Stimulated activated CD4-positive, alpha-beta T cell treated with anti-CD3 and anti-CD28 coated beads, Interleukin-12 subunit alpha, Interleukin-12 subunit beta, amount 100 ng/mL, for 48 hours (primary cell): ENCODE measurements at regions not wholly inside any gene's neighbourhood (a gene's known extent, or its start where the extent isn't known, plus 50 kb on each side); places are given as distances from the start of the nearest gene placed in this dataset.

Source experiments
- DNase-seq, 3 donors: peaks; one replicate each; pipeline ENCODE4 v3.0.0-alpha.2; 2020; ENCODE audit warnings: low read depth in 2 of 3, low spot score in 1 of 3

DNA sequence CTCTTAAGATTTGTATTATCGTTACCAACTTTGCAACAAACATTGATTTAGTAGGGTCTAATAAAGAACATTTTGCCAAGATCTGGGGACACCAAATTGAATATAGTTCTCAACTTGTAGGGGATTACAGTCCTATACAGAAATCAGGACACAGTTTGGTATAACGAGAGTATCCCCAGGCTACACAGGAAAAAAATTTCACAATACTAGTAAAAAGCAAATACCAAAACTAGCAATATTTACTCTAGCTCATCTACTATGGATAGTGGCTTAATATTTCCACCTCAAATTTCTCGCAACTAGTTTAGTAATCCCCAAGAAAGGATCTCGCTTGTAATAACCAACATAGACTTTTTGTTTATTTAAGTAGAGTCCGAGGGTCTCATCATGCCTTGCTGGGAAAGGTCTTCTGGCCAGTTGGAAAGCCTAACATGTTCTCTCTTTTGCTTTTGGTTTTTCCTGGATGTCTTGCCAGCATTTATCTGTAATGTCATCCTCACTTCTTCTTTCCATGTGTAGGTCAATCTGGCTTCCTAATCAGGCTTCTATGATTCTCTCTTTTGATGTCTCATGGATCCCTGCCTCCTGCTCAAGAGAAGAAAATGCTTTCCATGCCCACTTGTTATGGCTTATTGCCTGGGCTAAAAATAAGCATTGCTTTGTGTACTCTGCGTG, 104.7 kb upstream of the KCNK2 start:
- DNase-seq: no peak

DNA sequence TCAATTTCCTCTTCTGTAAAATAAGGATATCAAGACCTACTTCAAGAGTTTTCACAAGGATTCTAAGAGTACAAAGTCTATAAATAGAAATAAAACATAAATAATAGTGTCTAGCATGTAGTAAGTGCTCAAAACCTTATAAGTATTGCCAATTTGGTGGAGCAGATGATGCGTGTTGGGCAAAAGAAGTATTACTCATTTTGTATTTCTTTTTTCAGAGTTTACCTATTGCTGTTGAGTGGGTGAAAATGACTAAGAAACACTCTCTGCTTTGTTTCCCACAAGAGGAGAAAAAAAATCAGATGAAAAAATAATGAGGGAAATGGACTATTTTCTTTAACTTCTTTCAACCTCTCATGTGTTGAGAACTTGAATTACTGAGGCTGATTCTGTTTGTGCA, 103.3 kb upstream of the KCNK2 start:
- DNase-seq: no peak

DNA sequence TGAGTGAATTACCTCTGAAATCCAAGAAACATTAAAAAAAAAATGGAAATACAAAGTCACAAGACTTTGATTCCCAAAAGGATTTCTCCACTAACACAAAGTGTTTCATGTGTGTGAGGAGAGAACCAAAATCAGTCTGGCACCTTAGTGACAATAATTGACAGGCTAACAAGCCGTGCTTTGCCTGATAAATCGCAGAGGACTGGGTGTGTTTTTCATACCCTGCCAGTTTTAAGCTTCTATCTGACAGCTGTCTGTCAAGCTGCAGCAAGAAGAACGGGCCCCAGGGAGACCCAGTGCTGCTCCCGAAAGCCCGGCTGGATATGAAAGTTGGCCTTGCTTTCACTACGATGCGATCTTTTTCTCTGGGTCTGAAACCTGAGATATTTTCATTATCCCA, 101.6 kb upstream of the KCNK2 start:
- DNase-seq: no peak

DNA sequence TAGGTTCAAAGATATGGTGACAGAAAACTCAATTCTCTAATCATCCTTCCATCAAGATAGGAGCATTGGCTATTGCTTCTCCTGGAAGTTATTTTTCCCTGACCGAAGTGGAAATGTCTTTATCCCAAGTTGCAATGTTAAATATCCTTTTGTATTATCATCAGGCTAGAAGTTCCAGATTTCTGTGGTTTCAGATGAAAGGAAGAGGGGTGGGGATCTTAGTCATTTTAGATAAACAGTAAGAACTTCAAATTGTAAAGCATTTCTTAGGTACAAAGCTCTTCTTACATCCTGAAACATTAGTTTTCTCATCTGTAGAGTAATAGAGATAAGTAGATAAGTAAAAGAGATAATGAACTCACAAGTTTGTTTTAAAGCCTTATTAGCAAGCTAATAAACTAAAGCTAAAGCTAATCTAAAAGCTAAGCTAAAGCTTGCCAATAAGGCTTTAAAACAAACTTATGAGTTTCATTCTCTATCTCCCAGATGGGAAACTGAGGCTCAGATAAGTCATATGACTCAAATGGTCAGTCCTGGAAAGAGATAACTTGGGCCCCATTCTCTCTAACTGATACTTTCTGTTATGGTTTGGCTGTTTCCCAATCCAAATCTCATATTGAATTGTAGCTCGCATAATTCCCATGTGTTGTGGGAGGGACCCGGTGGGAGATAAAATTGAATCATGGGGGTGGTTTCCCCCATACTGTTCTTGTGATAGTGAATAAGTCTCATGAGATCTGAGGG, 99.2 kb upstream of the KCNK2 start:
- DNase-seq: no peak

DNA sequence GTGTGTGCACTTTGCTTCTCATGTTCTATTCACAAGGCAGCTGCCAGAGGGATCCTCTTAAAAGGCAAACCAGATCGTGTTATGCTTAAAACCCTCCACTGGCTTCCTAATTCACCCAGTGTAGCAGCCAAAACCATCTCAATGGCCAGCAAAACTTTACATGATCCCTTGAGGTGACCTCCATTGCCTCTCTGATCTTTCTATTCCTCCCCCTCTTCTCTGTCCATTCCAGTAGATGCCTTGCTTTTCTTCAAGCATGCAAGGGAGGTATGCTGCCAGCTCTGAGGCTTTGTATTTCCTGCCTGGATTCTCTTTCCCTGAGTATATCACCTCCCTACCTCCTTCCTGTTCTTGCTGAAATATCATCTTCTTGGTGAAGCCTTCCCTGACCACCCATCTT, 93.2 kb upstream of the KCNK2 start:
- no peak for DNase-seq

DNA sequence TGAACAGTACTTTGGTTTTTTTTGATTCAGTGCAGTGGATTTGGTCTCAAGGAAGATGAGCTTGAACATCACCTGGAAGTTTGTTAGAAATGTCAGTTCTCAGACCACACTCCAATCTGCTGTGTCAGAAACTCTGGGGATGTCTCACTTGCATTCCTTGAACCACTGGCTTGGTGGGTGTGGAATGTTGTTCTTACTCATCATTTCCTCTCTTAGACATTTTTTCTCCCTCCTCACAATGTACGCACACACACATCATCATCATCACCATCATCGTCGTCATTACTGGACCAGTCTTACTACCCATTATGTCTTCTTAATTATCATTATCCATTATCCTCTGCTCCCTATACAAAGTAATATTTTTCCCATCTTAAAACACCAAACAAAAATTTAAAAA, 91.9 kb upstream of the KCNK2 start:
- DNase-seq: no peak

DNA sequence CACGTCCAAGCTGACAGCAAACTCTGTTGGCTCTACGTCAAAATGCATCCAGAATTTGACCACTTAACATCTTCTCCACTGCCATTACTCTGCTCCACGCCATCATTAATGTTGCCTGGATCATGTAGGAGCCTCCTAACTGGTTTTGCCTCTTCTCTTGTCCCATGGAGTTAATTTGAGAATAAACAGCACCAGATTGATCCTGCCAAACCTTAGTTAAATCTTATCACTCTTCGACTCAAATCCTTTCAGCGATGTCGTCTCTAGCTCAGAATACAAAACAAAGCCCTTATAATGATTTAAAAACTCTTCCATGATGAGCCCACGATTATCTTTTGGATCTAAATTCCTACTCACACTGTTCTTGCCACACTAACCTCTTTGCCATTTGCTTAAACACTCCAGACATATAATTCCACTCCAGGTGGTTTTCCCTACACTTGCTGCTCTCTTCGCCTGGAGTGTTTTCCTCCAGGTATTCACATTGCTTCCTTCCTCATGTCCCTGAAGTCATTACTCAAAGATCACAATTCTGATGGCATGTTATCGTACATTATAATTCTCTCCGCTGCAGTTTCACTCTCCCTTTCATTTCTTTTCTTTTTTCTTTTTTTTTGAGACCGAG, 90.7 kb upstream of the KCNK2 start:
- no peak for DNase-seq

DNA sequence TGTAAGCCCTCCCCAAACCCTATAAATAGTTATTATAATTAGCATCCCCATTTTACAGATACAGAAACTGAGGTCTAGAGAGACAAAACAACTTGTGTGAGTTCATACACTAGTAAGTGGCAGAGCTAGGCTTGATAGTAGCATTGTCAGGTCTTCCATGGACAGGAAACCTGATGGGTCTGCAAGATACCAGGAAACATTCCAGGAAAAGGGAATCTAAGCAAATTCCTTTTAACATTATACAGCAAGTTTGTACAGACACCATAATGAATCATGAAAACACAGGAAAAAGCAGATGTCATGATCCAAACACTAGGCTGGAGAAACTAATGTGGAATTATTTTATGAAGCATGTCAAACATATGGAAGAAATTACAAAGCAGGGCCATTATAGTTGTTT, 89.1 kb upstream of the KCNK2 start:
- no peak for DNase-seq

DNA sequence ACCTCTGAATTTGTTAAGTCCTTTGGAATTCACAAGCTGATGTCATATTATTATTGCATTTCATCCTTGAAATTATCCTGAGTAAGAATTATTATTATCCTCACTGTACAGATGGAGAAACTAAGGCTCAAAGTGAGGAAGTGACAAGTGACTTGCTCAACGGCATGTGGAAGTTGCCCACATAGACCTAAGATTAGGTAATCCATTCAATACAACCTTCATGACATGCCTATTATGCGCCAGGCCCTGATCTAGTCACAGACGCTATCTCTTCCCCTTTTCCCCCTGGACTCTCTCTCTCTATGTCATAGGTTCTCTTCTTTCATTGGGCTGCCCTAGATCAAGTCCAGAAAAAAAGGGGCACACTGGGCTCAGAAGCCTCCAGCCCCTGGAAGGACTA, 84.9 kb upstream of the KCNK2 start:
- DNase-seq: no peak

DNA sequence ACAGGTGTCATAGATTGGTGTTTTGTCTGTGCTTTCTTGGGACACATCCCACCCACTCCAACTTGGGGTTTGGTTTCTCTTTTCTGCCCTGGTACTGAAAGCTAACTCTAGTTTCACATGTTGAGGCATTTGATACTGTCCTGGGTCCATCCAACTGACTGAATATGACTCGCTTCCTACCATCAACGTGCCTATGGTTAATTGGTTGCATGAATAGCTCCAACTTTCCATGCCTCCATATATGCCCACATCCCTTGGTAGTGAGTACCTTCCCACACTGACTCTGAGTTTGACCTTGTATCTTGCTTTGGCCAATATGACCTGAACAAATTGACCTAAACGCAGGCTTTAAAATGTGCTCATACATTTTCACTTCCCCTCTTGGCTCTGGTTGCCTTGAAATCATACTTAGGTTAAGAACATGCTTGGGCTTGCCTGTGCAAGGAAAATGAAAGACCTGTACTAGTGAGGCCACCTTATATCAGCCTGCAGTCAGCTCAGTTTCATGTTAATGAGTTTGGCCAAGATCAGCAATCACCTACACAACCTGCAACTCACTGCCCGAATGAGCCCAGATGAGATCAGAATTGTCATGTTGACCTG, 81.0 kb upstream of the KCNK2 start:
- DNase-seq: no peak

DNA sequence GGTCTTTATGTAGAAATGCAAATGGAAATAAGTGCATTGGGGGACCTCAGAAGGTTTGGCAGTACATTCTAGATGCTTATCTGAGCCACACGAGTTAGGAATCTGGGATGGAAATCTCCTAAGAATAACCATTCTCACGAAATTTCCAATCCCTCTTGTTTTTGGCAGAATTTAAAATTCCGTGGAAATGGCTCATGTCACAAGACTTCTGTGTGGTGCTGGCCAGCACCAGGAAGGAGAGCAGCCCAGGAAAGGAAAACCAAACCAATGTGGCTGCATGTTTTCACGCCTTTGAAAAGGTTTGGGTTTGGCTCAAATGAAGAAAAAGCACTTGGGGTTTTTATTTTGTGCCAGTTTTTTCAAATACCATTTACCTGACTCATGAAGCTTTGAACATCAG, 80.1 kb upstream of the KCNK2 start:
- DNase-seq: no peak

DNA sequence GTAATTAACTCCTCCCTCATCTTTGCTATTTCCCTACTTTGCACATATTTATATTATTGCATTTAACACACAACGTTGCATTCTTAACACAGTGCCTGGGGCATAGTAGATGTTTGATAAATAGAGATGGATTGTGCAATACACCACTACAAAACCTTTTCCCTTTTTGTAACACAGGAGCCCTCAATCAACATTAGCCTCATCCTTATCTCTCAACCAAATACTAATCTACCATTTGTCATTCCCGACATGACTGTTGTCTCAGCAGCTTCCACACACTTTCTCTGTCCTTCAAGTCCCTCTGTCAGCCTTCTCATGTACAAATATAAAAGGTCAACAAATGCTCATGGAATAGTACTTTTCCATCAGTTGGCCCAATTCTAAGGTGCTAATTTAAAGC, 78.9 kb upstream of the KCNK2 start:
- DNase-seq: no peak

DNA sequence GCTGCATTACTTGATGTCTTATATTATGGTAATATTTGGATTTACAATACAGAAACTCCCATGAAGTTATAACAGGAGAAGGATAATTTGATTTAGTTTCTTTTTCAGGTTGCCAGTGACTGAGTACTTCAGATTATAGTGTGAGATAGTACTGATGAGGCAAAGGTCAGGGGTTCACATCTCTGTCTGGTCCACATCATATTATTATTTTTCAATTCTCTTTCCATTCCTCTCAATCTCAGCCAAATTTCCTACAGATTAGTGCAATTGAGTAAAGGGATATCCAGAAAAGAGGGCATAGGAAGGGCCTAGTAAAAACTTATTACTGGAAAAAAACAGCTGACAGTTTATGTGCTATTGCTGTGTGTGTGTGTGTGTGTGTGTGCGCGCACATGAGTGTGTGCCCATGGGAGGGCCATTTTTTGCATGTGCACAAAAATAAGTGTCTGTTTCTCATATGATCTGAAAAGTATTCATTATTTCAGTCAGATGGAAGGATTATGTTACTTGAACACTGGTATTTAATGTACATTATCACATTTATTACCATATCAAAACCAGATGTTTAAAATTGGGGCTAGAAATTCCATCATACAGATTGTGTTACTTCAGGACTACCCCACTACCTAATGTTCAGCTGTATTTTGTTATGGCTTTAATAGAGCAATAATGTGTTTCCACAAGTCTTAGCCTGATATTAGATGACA, 78.3 kb upstream of the KCNK2 start:
- DNase-seq: no peak

DNA sequence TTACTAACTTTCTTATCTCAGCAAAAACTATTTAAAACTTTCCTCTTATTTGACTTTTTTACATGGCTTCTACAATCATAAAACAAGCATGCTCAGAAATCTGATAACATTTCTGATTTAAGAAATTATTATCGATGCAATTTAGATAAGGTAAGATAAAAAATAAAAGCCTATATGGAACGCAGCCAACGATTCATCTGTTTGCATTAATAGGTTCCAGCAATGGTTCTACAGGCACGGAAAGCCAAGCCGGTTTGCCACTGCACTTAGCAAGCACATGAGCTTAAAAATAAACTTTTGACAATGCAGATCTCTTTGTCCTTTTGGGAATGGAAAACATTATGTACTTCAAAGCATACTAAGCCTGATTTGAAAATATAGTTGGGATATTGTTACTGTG, 77.5 kb upstream of the KCNK2 start:
- no peak for DNase-seq

DNA sequence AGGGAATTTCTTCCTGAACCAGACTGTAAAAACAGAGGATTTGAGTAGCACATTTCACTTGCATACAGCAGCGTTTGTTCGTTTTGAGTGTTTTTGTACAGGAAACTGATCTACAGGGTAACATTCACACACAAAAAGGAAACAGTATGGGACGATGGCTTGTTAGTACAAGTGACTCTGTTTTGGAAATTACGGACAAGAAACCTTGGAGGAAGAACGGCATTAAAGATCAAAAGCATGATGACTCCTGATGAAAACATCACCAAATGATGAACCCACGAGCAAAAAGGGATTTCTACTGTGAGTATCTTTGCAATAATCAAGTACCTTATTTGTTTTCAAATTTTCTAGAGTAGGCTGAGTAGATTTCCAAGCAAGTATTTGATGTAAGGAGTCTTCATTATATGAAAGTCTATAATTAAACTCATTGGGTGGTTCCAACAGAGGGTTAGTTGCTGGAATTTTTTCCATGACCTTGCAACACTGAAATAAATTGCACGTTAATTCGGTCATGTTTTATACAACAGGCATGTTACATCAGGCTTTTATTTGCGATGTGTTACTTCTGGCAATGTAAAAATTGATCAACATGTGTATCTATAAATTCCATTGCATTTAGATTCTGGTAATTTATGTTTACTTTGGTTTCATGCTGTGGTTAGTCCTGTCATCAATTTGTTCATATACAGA, 76.7 kb upstream of the KCNK2 start:
- DNase-seq: no peak

DNA sequence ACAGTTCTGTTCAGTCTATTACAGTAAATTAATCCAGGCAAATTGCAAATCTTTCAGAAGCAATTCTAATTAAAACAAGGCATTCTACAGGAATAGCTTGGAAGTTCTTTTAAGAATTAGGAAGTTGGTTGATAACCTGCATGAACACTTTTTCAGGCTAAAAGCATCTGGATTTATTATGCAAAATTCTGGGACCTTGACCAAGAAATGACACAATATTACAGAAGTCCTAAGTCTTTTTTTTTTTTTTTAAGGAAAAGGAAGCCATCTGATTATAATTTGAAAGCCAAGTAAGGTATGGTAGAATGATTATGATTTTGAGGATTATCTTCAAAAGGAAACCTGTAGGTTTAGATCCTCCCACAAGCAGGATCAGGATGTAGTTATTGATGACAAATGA, 74.7 kb upstream of the KCNK2 start:
- DNase-seq: no peak

DNA sequence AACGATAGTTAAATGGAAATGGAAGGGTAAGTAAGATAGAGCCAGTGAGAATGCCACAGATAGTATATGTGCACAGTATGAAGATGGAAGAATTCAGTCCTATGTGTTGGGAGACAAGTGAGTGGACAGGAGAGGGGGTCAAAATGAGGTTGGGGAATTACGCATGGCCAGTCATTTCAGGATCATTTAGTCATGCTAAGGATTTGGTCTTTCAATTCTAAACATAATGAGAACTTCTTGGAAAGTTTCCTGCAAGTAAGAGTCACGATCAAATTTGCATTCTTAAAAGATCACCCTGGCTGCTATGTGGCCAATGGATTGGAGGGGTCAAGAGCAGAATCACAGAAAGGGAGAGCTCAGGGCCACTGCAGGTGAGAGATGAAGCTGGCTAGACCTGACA, 64.0 kb upstream of the KCNK2 start:
- DNase-seq: no peak

DNA sequence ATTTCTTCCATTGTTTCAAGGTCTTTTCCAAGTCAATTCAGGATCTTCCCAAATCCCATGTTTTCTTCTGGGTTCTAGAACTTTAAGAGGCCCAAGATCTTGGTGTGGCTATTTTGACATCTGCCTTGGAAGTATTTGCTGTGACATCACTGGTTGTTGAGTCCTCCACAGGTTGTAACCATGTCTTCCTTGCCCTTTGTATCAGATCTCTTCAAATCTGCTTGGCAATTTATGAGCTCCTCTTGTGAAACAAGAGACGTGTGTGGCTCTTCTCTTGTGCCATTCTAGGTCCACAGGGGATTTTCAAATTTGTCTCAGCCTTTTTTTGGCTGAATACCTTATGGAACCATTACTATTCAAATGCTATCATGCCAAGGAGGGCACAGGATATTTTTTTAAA, 60.3 kb upstream of the KCNK2 start:
- DNase-seq: no peak

DNA sequence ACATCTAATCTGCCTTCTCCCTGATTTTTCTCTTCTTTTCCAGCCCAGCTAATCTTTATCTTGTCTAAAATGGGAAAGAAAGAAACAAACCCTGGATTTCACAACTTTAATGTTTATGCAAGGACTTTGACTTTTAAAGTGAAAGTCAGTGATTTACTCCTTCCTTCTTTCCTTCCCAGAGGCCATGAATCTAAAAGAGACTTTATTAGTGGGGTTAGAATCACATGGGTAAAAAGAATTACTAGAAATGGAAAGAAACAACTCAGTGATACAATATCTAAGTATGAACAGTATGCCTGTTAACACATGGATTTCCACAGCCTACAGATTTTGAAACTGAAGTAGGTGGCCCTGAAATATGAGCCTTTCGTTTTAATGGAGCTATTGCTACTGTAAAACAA, 59.8 kb upstream of the KCNK2 start:
- no peak for DNase-seq

DNA sequence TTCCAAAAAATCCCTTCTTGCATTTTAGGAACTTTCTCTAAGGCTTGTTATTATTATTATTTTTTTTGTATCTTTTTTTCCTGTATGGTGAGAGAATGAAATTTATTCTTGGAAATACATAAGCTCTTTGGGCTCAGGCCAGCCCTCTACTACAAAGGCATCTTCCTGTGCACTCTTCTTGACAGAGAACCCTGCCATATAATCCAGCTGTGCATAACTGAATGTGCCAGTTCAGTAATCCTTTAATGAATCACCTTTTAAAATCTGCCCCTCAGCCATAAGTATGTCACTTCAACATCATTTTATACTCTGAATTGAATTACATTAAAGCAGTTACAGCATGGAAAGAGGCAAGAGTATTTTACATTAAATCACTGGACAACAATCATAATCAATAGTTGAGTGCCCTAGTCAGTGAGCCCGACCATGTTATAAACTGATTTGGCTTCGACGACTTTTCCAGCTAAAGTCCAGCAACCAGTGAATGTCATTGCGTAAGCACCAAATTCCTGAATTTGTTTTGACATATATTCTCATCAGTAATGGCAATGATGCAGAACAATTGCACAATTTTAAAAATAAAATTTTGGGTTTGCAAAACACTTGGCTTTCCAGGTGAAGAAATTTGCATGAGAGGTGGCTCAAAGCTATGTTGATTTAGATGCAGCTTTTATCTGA, 59.2 kb upstream of the KCNK2 start:
- DNase-seq: no peak

DNA sequence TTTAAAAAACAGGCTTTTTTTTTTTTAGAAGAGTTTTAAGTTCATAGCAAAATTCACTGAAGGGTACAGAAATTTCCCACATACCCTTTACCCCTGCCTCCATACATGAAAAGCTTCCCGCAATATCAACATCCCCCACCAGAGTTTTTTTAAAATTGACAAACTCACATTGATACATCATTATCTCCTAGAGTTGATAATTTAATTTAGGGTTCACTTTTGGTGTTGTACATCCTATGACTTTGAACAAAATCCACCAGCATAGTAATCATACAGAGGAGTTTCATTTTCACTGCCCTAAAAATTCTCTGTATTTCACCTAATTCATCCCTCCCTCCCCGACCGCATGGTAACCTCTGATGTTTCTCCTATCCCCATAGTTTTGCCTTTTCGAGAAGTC, 53.6 kb upstream of the KCNK2 start:
- no peak for DNase-seq
